ENCODE measurements at regions not wholly inside any gene's neighbourhood (a gene's known extent, or its start where the extent isn't known, plus 50 kb on each side); places are given as distances from the start of the nearest gene placed in this dataset.

DNA sequence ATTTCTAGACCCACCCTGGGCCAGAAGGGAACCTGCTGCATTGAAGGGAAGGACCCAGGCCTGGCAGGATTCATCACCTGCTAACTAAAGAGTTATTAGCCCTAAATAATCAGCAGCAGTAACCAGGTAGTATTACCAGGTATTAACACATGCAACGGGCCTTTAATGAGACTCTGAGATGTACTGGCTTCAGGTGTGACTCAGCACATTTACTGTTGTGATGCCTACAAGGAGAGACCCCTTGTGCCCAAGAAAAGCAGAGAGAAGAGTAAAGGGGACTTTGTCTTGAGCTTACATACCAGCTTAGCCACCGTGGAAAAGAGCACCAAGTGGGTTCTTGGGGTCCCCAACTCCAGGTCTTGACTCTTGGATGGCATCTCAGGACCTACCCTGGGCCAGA lies 243.1 kb upstream of the SLC39A10 start:
- TF ChIP-seq, protein P1, sequence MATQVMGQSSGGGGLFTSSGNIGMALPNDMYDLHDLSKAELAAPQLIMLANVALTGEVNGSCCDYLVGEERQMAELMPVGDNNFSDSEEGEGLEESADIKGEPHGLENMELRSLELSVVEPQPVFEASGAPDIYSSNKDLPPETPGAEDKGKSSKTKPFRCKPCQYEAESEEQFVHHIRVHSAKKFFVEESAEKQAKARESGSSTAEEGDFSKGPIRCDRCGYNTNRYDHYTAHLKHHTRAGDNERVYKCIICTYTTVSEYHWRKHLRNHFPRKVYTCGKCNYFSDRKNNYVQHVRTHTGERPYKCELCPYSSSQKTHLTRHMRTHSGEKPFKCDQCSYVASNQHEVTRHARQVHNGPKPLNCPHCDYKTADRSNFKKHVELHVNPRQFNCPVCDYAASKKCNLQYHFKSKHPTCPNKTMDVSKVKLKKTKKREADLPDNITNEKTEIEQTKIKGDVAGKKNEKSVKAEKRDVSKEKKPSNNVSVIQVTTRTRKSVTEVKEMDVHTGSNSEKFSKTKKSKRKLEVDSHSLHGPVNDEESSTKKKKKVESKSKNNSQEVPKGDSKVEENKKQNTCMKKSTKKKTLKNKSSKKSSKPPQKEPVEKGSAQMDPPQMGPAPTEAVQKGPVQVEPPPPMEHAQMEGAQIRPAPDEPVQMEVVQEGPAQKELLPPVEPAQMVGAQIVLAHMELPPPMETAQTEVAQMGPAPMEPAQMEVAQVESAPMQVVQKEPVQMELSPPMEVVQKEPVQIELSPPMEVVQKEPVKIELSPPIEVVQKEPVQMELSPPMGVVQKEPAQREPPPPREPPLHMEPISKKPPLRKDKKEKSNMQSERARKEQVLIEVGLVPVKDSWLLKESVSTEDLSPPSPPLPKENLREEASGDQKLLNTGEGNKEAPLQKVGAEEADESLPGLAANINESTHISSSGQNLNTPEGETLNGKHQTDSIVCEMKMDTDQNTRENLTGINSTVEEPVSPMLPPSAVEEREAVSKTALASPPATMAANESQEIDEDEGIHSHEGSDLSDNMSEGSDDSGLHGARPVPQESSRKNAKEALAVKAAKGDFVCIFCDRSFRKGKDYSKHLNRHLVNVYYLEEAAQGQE (IDR thresholded peaks at IDR 0.05; ENCODE audit: low read depth), result no peak
- TF ChIP-seq YY1 (IDR thresholded peaks at IDR 0.05; ENCODE audit: low read depth), result no peak
- TF ChIP-seq CEBPB (IDR thresholded peaks at IDR 0.05), result no peak
- TF ChIP-seq, protein P2, sequence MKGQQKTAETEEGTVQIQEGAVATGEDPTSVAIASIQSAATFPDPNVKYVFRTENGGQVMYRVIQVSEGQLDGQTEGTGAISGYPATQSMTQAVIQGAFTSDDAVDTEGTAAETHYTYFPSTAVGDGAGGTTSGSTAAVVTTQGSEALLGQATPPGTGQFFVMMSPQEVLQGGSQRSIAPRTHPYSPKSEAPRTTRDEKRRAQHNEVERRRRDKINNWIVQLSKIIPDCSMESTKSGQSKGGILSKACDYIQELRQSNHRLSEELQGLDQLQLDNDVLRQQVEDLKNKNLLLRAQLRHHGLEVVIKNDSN (IDR thresholded peaks at IDR 0.05), result no peak
- TF ChIP-seq, protein P3, sequence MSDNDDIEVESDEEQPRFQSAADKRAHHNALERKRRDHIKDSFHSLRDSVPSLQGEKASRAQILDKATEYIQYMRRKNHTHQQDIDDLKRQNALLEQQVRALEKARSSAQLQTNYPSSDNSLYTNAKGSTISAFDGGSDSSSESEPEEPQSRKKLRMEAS (IDR thresholded peaks at IDR 0.05), result no peak
- no peak for TF ChIP-seq EGR1 (IDR thresholded peaks at IDR 0.05)
- no peak for TF ChIP-seq ZBTB7A (IDR thresholded peaks at IDR 0.05; ENCODE audit: low read depth)
- no peak for TF ChIP-seq FOXM1 (IDR thresholded peaks at IDR 0.05; ENCODE audit: borderline replicate concordance, low read depth)
- TF ChIP-seq TEAD4 (IDR thresholded peaks at IDR 0.05), result no peak
- TF ChIP-seq CREB1 (IDR thresholded peaks at IDR 0.05; ENCODE audit: low read depth), result no peak
- TF ChIP-seq TCF12 (IDR thresholded peaks at IDR 0.05; ENCODE audit: low read depth), result no peak
- TF ChIP-seq EP300 (IDR thresholded peaks at IDR 0.05; ENCODE audit: borderline replicate concordance), result no peak
- no peak for TF ChIP-seq TAF1 (IDR thresholded peaks at IDR 0.05; ENCODE audit: low read depth)
- TF ChIP-seq RAD21 (IDR thresholded peaks at IDR 0.05; ENCODE audit: low read depth), result no peak
- TF ChIP-seq NFIC (IDR thresholded peaks at IDR 0.05), result no peak

DNA sequence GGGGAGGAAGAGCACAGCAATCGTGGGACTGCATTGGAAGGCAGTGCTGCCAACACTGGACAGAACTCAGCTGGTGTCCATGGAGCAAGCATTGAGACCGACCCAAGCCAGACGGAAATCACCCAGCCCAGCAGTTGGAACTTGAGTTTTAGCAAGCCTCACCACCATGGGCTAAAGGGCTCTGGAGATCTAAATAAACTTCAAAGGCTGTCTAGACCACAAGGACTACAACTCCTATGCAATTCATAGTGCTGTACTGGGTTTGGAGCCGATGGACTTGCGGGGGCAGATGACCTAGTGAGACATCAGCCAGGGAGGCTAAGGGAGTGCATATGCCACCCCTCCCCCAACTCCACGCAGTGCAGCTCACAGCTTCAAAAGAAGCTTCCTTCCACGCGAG lies 243.6 kb upstream of the SLC39A10 start:
- TF ChIP-seq ZBTB7A (IDR thresholded peaks at IDR 0.05; ENCODE audit: low read depth), result no peak
- no peak for TF ChIP-seq FOXM1 (IDR thresholded peaks at IDR 0.05; ENCODE audit: borderline replicate concordance, low read depth)
- no peak for TF ChIP-seq YY1 (IDR thresholded peaks at IDR 0.05; ENCODE audit: low read depth)
- TF ChIP-seq, protein P3 (IDR thresholded peaks at IDR 0.05), result no peak
- TF ChIP-seq, protein P1 (IDR thresholded peaks at IDR 0.05; ENCODE audit: low read depth), result no peak
- no peak for TF ChIP-seq CREB1 (IDR thresholded peaks at IDR 0.05; ENCODE audit: low read depth)
- TF ChIP-seq EP300 (IDR thresholded peaks at IDR 0.05; ENCODE audit: borderline replicate concordance), result no peak
- TF ChIP-seq NFIC (IDR thresholded peaks at IDR 0.05), result no peak
- no peak for TF ChIP-seq CEBPB (IDR thresholded peaks at IDR 0.05)
- no peak for TF ChIP-seq RAD21 (IDR thresholded peaks at IDR 0.05; ENCODE audit: low read depth)
- TF ChIP-seq TCF12 (IDR thresholded peaks at IDR 0.05; ENCODE audit: low read depth), result no peak
- TF ChIP-seq, protein P2 (IDR thresholded peaks at IDR 0.05), result no peak
- TF ChIP-seq TAF1 (IDR thresholded peaks at IDR 0.05; ENCODE audit: low read depth), result no peak
- no peak for TF ChIP-seq TEAD4 (IDR thresholded peaks at IDR 0.05)
- no peak for TF ChIP-seq EGR1 (IDR thresholded peaks at IDR 0.05)

DNA sequence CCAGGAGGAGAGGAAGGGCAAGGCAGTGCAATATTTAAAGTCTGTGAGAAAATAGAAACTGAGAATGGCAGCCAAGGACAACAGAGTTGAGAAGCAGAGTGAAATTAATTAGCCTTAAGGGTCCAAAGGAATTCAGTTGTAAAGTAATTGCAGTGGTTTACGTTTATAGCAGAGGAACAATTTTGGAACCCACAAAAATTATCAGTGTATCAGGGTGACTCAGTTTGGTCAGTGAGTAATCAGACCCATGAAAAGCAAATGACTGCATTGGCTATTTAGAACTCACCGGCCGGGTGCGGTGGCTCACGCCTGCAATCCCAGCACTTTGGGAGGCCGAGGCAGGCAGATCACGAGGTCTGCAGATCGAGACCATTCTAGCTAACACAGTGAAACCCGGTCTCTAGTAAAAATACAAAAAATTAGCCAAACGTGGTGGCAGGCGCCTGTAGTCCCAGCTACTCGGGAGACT lies 245.8 kb upstream of the SLC39A10 start:
- TF ChIP-seq, protein P1 (IDR thresholded peaks at IDR 0.05; ENCODE audit: low read depth), result no peak
- TF ChIP-seq, protein P2 (IDR thresholded peaks at IDR 0.05), result no peak
- TF ChIP-seq NFIC (IDR thresholded peaks at IDR 0.05) (no peak), TCF12 (IDR thresholded peaks at IDR 0.05; ENCODE audit: low read depth) (no peak), EGR1 (IDR thresholded peaks at IDR 0.05) (no peak), RAD21 (IDR thresholded peaks at IDR 0.05; ENCODE audit: low read depth) (no peak), CEBPB (IDR thresholded peaks at IDR 0.05) (no peak), TAF1 (IDR thresholded peaks at IDR 0.05; ENCODE audit: low read depth) (no peak), EP300 (IDR thresholded peaks at IDR 0.05; ENCODE audit: borderline replicate concordance) (no peak), TEAD4 (IDR thresholded peaks at IDR 0.05) (no peak), YY1 (IDR thresholded peaks at IDR 0.05; ENCODE audit: low read depth) (no peak), CREB1 (IDR thresholded peaks at IDR 0.05; ENCODE audit: low read depth) (no peak)
- TF ChIP-seq, protein P3 (IDR thresholded peaks at IDR 0.05), result no peak
